ENCODE measurements at regions not wholly inside any gene's neighbourhood (a gene's known extent, or its start where the extent isn't known, plus 50 kb on each side); places are given as distances from the start of the nearest gene placed in this dataset.

GRCh38 chr12:125966641-125967040 is 901.4 kb downstream of the AACS start:
- Mint-ChIP-seq H3K9me3 (peaks cover 14% of the 10 kb centered on the region), H3K4me3 (no peak overlapping the region), H3K4me1 (no peaks in the 10 kb centered on the region), H3K27ac (no peak overlapping the region), H3K36me3 (no peaks in the 10 kb centered on the region)
- DNase-seq (ENCODE audit: low spot score in 2 of 2) (no peak), ATAC-seq (no peak)

- no peak overlapping the region for H3K4me3 Mint-ChIP-seq
- H3K9me3 Mint-ChIP-seq: peaks cover 14% of the 10 kb centered on the region
- ATAC-seq (no peak), DNase-seq (ENCODE audit: low spot score in 2 of 2) (no peak)
- no peaks in the 10 kb centered on the region for H3K4me1 Mint-ChIP-seq
- no peak overlapping the region for H3K27ac Mint-ChIP-seq
- H3K36me3 Mint-ChIP-seq: no peaks in the 10 kb centered on the region
These were observed 903.2 kb downstream of the AACS start for GRCh38 chr12:125968413-125968812.

GRCh38 chr12:125971981-125972380 is 906.7 kb downstream of the AACS start:
- Mint-ChIP-seq H3K36me3 (no peaks in the 10 kb centered on the region), H3K27ac (no peak overlapping the region), H3K4me1 (no peaks in the 10 kb centered on the region), H3K9me3 (peaks cover 10% of the 10 kb centered on the region), H3K4me3 (no peak overlapping the region)
- DNase-seq (ENCODE audit: low spot score in 2 of 2): no peak
- no peak for ATAC-seq

GRCh38 chr12:125978286-125978685 is 913.1 kb downstream of the AACS start:
- Mint-ChIP-seq H3K4me3 (no peak overlapping the region), H3K9me3 (peaks cover 10% of the 10 kb centered on the region), H3K27ac (no peak overlapping the region), H3K4me1 (no peaks in the 10 kb centered on the region), H3K36me3 (no peaks in the 10 kb centered on the region)
- ATAC-seq (no peak), DNase-seq (ENCODE audit: low spot score in 2 of 2) (no peak)

- H3K27ac Mint-ChIP-seq: no peak overlapping the region
- no peak for DNase-seq (ENCODE audit: low spot score in 2 of 2)
- ATAC-seq: no peak
- peaks cover 6% of the 10 kb centered on the region for H3K9me3 Mint-ChIP-seq
- no peaks in the 10 kb centered on the region for H3K4me1 Mint-ChIP-seq
- H3K36me3 Mint-ChIP-seq: no peaks in the 10 kb centered on the region
- H3K4me3 Mint-ChIP-seq: no peak overlapping the region
These were observed 916.5 kb downstream of the AACS start for GRCh38 chr12:125981610-125982253.

GRCh38 chr12:125983094-125983783 is 918.0 kb downstream of the AACS start:
- DNase-seq (ENCODE audit: low spot score in 2 of 2) (no peak), ATAC-seq (peak; percentile 36)
- H3K36me3 Mint-ChIP-seq: no peaks in the 10 kb centered on the region

GRCh38 chr12:125983784-125984500 is 918.7 kb downstream of the AACS start:
- Mint-ChIP-seq H3K27ac (no peak overlapping the region), H3K4me3 (no peak overlapping the region), H3K36me3 (no peaks in the 10 kb centered on the region), H3K4me1 (no peaks in the 10 kb centered on the region), H3K9me3 (peaks cover 6% of the 10 kb centered on the region)
- DNase-seq (ENCODE audit: low spot score in 2 of 2) (no peak), ATAC-seq (peak; percentile 39)

More at GRCh38 chr12:125983094-125983783, 918.0 kb downstream of the AACS start:
- Mint-ChIP-seq H3K4me1 (no peaks in the 10 kb centered on the region), H3K27ac (no peak overlapping the region), H3K9me3 (peaks cover 6% of the 10 kb centered on the region), H3K4me3 (no peak overlapping the region)

GRCh38 chr12:125988545-125988944 is 923.3 kb downstream of the AACS start:
- Mint-ChIP-seq H3K9me3 (peaks cover 4% of the 10 kb centered on the region), H3K4me1 (no peaks in the 10 kb centered on the region), H3K36me3 (no peaks in the 10 kb centered on the region), H3K4me3 (no peak overlapping the region), H3K27ac (no peak overlapping the region)
- ATAC-seq (no peak), DNase-seq (ENCODE audit: low spot score in 2 of 2) (no peak)

- peaks cover 4% of the 10 kb centered on the region for H3K9me3 Mint-ChIP-seq
- ATAC-seq (no peak), DNase-seq (ENCODE audit: low spot score in 2 of 2) (no peak)
- no peaks in the 10 kb centered on the region for H3K36me3 Mint-ChIP-seq
- no peaks in the 10 kb centered on the region for H3K4me1 Mint-ChIP-seq
- H3K27ac Mint-ChIP-seq: no peak overlapping the region
- no peak overlapping the region for H3K4me3 Mint-ChIP-seq
These were observed 924.5 kb downstream of the AACS start for GRCh38 chr12:125989696-125990095.

GRCh38 chr12:125996443-125996842 is 931.2 kb downstream of the AACS start:
- H3K36me3 Mint-ChIP-seq: no peaks in the 10 kb centered on the region
- H3K4me1 Mint-ChIP-seq: no peaks in the 10 kb centered on the region
- ATAC-seq: no peak
- no peak overlapping the region for H3K27ac Mint-ChIP-seq
- peaks cover 10% of the 10 kb centered on the region for H3K9me3 Mint-ChIP-seq
- no peak for DNase-seq (ENCODE audit: low spot score in 2 of 2)
- H3K4me3 Mint-ChIP-seq: no peak overlapping the region

GRCh38 chr12:125999628-126000027 is 934.4 kb downstream of the AACS start:
- no peaks in the 10 kb centered on the region for H3K36me3 Mint-ChIP-seq
- ATAC-seq (no peak), DNase-seq (ENCODE audit: low spot score in 2 of 2) (no peak)
- H3K9me3 Mint-ChIP-seq: peaks cover 20% of the 10 kb centered on the region
- no peak overlapping the region for H3K27ac Mint-ChIP-seq
- no peaks in the 10 kb centered on the region for H3K4me1 Mint-ChIP-seq
- no peak overlapping the region for H3K4me3 Mint-ChIP-seq

GRCh38 chr12:126019385-126019784 is 954.1 kb downstream of the AACS start:
- H3K27ac Mint-ChIP-seq: no peak overlapping the region
- no peak for DNase-seq (ENCODE audit: low spot score in 2 of 2)
- H3K36me3 Mint-ChIP-seq: no peaks in the 10 kb centered on the region
- H3K9me3 Mint-ChIP-seq: peaks cover 10% of the 10 kb centered on the region
- ATAC-seq: no peak
- H3K4me1 Mint-ChIP-seq: no peaks in the 10 kb centered on the region
- no peak overlapping the region for H3K4me3 Mint-ChIP-seq

GRCh38 chr12:126021675-126022074 is 956.4 kb downstream of the AACS start:
- H3K27ac Mint-ChIP-seq: no peak overlapping the region
- peaks cover 7% of the 10 kb centered on the region for H3K9me3 Mint-ChIP-seq
- ATAC-seq (no peak), DNase-seq (ENCODE audit: low spot score in 2 of 2) (no peak)
- no peaks in the 10 kb centered on the region for H3K36me3 Mint-ChIP-seq
- no peaks in the 10 kb centered on the region for H3K4me1 Mint-ChIP-seq
- H3K4me3 Mint-ChIP-seq: no peak overlapping the region

GRCh38 chr12:126027825-126028224 is 962.6 kb downstream of the AACS start:
- H3K9me3 Mint-ChIP-seq: no peaks in the 10 kb centered on the region
- H3K27ac Mint-ChIP-seq: no peak overlapping the region
- H3K4me1 Mint-ChIP-seq: no peaks in the 10 kb centered on the region

GRCh38 chr12:126030573-126030972 is 965.3 kb downstream of the AACS start:
- H3K9me3 Mint-ChIP-seq: peaks cover 4% of the 10 kb centered on the region
- no peak for ATAC-seq
- no peaks in the 10 kb centered on the region for H3K4me1 Mint-ChIP-seq
- DNase-seq (ENCODE audit: low spot score in 2 of 2): no peak
- H3K4me3 Mint-ChIP-seq: no peak overlapping the region
- no peak overlapping the region for H3K27ac Mint-ChIP-seq
- H3K36me3 Mint-ChIP-seq: no peaks in the 10 kb centered on the region

More at GRCh38 chr12:126027825-126028224, 962.6 kb downstream of the AACS start:
- no peak for DNase-seq (ENCODE audit: low spot score in 2 of 2)
- H3K4me3 Mint-ChIP-seq: no peak overlapping the region
- no peaks in the 10 kb centered on the region for H3K36me3 Mint-ChIP-seq
- ATAC-seq: no peak

- DNase-seq (ENCODE audit: low spot score in 2 of 2): no peak
- no peaks in the 10 kb centered on the region for H3K36me3 Mint-ChIP-seq
- ATAC-seq: no peak
- no peaks in the 10 kb centered on the region for H3K4me1 Mint-ChIP-seq
- H3K9me3 Mint-ChIP-seq: peaks cover 4% of the 10 kb centered on the region
- H3K27ac Mint-ChIP-seq: no peak overlapping the region
- H3K4me3 Mint-ChIP-seq: no peak overlapping the region
These were observed 968.5 kb downstream of the AACS start for GRCh38 chr12:126033751-126034150.

All from stimulated activated effector memory CD8-positive, alpha-beta T cell treated with anti-CD3 and anti-CD28 coated beads, Interleukin-12 subunit alpha, Interleukin-12 subunit beta, amount 100 ng/mL, for 72 hours (primary cell).